ENCODE measurements at regions not wholly inside any gene's neighbourhood (a gene's known extent, or its start where the extent isn't known, plus 50 kb on each side); places are given as distances from the start of the nearest gene placed in this dataset.

DNA sequence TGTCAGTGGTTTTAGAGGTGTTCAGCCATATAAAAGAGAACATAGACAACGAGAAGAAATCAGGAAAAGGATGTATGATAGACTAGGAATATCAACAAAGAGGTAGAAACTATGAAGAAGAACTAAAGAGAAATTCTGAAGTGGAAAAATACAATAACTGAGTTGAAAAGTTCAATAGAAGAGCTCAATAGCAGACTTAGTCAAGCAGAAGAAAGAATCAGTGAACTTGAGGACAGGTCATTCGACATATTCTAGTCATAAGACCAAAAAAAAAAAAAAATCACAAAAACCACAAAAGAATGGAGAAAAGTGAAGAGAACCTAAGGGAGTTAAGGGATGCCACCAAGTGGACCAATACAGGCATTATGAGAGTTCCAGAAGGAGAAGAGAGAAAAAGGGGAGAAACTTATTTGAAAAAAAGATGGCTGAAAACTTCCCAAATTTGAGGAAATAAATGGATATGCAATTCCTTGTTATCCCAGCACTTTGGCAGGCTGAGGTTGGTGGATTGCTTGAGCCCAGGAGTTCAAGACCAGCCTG, 321.2 kb downstream of the ABCC12 start:
- Histone ChIP-seq H3K9ac (ENCODE audit: insufficient read depth, low read length) (no peak overlapping the region), H3K36me3 (ENCODE audit: control insufficient read depth, insufficient read depth, low read length) (no peaks in the 10 kb centered on the region), H3K27me3 (ENCODE audit: control insufficient read depth, insufficient read depth, low read length) (no peaks in the 10 kb centered on the region), H3K9me3 (ENCODE audit: control insufficient read depth, insufficient read depth, low read depth, low read length) (no peaks in the 10 kb centered on the region), H3K4me3 (replicated peaks in 1 of 4; ENCODE audit: control extremely low read depth in 1 of 4, insufficient read depth in 1 of 4, low read depth in 3 of 4, low read length in 4 of 4) (no peak overlapping the region), H3K79me2 (ENCODE audit: control insufficient read depth, insufficient read depth, low read length) (no peaks in the 10 kb centered on the region), H3K4me1 (ENCODE audit: control insufficient read depth, extremely low read depth, insufficient read depth, low read length) (no peaks in the 10 kb centered on the region), H2AFZ (ENCODE audit: low read length) (no peak overlapping the region), H4K20me1 (ENCODE audit: control insufficient read depth, extremely low read depth, insufficient read depth, low read length) (no peaks in the 10 kb centered on the region), H3K27ac (ENCODE audit: insufficient read depth, low read length) (no peak overlapping the region), H3K4me2 (ENCODE audit: extremely low read depth, insufficient read depth, low read length) (no peak overlapping the region)
- DNase-seq (ENCODE audit: low read depth in 2 of 2), result no peak
- TF ChIP-seq, protein P1, sequence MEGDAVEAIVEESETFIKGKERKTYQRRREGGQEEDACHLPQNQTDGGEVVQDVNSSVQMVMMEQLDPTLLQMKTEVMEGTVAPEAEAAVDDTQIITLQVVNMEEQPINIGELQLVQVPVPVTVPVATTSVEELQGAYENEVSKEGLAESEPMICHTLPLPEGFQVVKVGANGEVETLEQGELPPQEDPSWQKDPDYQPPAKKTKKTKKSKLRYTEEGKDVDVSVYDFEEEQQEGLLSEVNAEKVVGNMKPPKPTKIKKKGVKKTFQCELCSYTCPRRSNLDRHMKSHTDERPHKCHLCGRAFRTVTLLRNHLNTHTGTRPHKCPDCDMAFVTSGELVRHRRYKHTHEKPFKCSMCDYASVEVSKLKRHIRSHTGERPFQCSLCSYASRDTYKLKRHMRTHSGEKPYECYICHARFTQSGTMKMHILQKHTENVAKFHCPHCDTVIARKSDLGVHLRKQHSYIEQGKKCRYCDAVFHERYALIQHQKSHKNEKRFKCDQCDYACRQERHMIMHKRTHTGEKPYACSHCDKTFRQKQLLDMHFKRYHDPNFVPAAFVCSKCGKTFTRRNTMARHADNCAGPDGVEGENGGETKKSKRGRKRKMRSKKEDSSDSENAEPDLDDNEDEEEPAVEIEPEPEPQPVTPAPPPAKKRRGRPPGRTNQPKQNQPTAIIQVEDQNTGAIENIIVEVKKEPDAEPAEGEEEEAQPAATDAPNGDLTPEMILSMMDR (conservative IDR thresholded peaks at IDR 0.05 in 1 of 2, IDR thresholded peaks at IDR 0.05 in 1 of 2; ENCODE audit: low read depth in 1 of 2, low read length in 2 of 2), result no peak
- TF ChIP-seq EZH2 (IDR thresholded peaks at IDR 0.05; ENCODE audit: low read length, missing control alignments), result no peak

DNA sequence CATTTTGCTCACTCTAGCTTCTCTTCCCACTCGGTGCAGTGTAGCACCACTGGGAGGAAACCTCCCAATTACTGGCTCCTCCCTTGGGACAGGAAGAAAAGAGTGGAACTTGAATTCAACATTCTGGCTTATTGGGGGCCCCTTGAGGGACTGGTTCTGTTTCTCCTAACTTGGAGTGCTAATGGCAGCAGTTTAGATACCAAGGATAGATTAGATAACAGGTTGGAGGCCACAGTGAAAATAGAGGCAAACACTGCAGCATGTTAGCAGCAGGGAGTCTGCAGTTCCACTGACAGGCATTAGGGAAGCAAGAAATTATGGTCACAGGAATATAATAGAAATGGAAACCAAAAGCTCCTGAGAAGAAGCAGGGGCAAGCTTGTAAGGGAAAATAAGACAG, 322.0 kb downstream of the ABCC12 start:
- H3K36me3 ChIP-seq (ENCODE audit: control insufficient read depth, insufficient read depth, low read length), result no peaks in the 10 kb centered on the region
- H3K4me1 ChIP-seq (ENCODE audit: control insufficient read depth, extremely low read depth, insufficient read depth, low read length), result no peaks in the 10 kb centered on the region
- TF ChIP-seq, protein P1 (conservative IDR thresholded peaks at IDR 0.05 in 1 of 2, IDR thresholded peaks at IDR 0.05 in 1 of 2; ENCODE audit: low read depth in 1 of 2, low read length in 2 of 2), result no peak
- no peak for TF ChIP-seq EZH2 (IDR thresholded peaks at IDR 0.05; ENCODE audit: low read length, missing control alignments)
- no peaks in the 10 kb centered on the region for H3K79me2 ChIP-seq (ENCODE audit: control insufficient read depth, insufficient read depth, low read length)
- no peaks in the 10 kb centered on the region for H3K27me3 ChIP-seq (ENCODE audit: control insufficient read depth, insufficient read depth, low read length)
- H3K27ac ChIP-seq (ENCODE audit: insufficient read depth, low read length), result no peak overlapping the region
- H4K20me1 ChIP-seq (ENCODE audit: control insufficient read depth, extremely low read depth, insufficient read depth, low read length), result no peaks in the 10 kb centered on the region
- H3K4me3 ChIP-seq (replicated peaks in 1 of 4; ENCODE audit: control extremely low read depth in 1 of 4, insufficient read depth in 1 of 4, low read depth in 3 of 4, low read length in 4 of 4), result no peak overlapping the region
- DNase-seq (ENCODE audit: low read depth in 2 of 2), result no peak
- no peak overlapping the region for H3K9ac ChIP-seq (ENCODE audit: insufficient read depth, low read length)
- H2AFZ ChIP-seq (ENCODE audit: low read length), result no peak overlapping the region
- no peaks in the 10 kb centered on the region for H3K9me3 ChIP-seq (ENCODE audit: control insufficient read depth, insufficient read depth, low read depth, low read length)
- no peak overlapping the region for H3K4me2 ChIP-seq (ENCODE audit: extremely low read depth, insufficient read depth, low read length)

DNA sequence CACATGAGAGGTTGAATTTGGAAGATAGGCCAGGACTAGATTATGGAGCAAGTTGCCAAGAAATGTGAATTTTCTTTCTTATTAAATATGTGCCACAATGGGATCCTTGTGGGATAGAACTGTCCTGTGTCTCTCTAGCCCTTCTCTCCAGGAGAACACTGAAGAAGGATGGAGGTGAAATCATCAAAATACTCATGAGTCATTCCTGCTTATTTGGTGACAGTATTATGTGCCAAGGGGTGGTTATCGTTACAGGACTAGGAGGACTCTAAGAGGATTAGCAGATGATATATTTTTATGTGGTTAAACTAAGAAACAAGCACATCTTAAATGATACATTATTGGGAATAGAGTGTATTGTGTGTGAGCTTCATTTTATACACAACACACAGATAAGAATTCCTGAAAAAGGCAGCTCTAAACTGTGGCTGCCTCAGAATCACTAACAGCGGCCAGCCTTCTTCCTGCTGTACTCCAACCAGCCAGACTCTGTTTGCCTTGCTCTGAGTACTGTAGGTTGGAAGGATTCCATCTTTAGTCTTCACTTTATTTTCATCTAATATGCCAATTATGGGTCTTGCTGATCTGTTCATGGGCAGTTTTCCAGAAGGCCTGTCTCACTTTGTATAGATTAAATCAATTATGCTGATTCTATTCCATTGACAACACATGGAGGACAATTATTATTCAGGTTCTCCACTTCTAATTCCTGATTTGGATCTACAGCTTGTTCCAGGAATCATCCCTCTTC, 325.8 kb downstream of the ABCC12 start:
- no peaks in the 10 kb centered on the region for H3K4me1 ChIP-seq (ENCODE audit: control insufficient read depth, extremely low read depth, insufficient read depth, low read length)
- H2AFZ ChIP-seq (ENCODE audit: low read length), result no peak overlapping the region
- H3K79me2 ChIP-seq (ENCODE audit: control insufficient read depth, insufficient read depth, low read length), result no peaks in the 10 kb centered on the region
- no peaks in the 10 kb centered on the region for H3K9me3 ChIP-seq (ENCODE audit: control insufficient read depth, insufficient read depth, low read depth, low read length)
- no peaks in the 10 kb centered on the region for H3K36me3 ChIP-seq (ENCODE audit: control insufficient read depth, insufficient read depth, low read length)
- no peak overlapping the region for H3K4me3 ChIP-seq (replicated peaks in 1 of 4; ENCODE audit: control extremely low read depth in 1 of 4, insufficient read depth in 1 of 4, low read depth in 3 of 4, low read length in 4 of 4)
- H4K20me1 ChIP-seq (ENCODE audit: control insufficient read depth, extremely low read depth, insufficient read depth, low read length), result no peaks in the 10 kb centered on the region
- H3K27ac ChIP-seq (ENCODE audit: insufficient read depth, low read length), result no peak overlapping the region
- TF ChIP-seq, protein P1 (conservative IDR thresholded peaks at IDR 0.05 in 1 of 2, IDR thresholded peaks at IDR 0.05 in 1 of 2; ENCODE audit: low read depth in 1 of 2, low read length in 2 of 2), result no peak
- TF ChIP-seq EZH2 (IDR thresholded peaks at IDR 0.05; ENCODE audit: low read length, missing control alignments), result no peak
- peak in 1 of 2 donors; percentile 4 for DNase-seq (ENCODE audit: low read depth in 2 of 2)
- no peak overlapping the region for H3K9ac ChIP-seq (ENCODE audit: insufficient read depth, low read length)
- no peak overlapping the region for H3K4me2 ChIP-seq (ENCODE audit: extremely low read depth, insufficient read depth, low read length)
- no peaks in the 10 kb centered on the region for H3K27me3 ChIP-seq (ENCODE audit: control insufficient read depth, insufficient read depth, low read length)

Data from fibroblast of lung (primary cell).